ENCODE measurements at regions not wholly inside any gene's neighbourhood (a gene's known extent, or its start where the extent isn't known, plus 50 kb on each side); places are given as distances from the start of the nearest gene placed in this dataset.

GRCh38 chr10:62990126-62990525 lies 143.0 kb upstream of the NRBF2 start:
- no peak for TF ChIP-seq EGR1 (IDR thresholded peaks at IDR 0.05; ENCODE audit: borderline replicate concordance in 1 of 2, low read depth in 2 of 2, low read length in 2 of 2)
- no peak for TF ChIP-seq RFX5 (IDR thresholded peaks at IDR 0.05; ENCODE audit: low read depth, low read length)
- no peak for TF ChIP-seq YBX1 (IDR thresholded peaks at IDR 0.05)
- TF ChIP-seq ZZZ3 (IDR thresholded peaks at IDR 0.05; ENCODE audit: control insufficient read depth, insufficient read length, low read depth): no peak
- TF ChIP-seq POLR2AphosphoS5 (IDR thresholded peaks at IDR 0.05; ENCODE audit: low read length): no peak
- TF ChIP-seq, protein P1, sequence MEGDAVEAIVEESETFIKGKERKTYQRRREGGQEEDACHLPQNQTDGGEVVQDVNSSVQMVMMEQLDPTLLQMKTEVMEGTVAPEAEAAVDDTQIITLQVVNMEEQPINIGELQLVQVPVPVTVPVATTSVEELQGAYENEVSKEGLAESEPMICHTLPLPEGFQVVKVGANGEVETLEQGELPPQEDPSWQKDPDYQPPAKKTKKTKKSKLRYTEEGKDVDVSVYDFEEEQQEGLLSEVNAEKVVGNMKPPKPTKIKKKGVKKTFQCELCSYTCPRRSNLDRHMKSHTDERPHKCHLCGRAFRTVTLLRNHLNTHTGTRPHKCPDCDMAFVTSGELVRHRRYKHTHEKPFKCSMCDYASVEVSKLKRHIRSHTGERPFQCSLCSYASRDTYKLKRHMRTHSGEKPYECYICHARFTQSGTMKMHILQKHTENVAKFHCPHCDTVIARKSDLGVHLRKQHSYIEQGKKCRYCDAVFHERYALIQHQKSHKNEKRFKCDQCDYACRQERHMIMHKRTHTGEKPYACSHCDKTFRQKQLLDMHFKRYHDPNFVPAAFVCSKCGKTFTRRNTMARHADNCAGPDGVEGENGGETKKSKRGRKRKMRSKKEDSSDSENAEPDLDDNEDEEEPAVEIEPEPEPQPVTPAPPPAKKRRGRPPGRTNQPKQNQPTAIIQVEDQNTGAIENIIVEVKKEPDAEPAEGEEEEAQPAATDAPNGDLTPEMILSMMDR (IDR thresholded peaks at IDR 0.05 in 2 of 3, conservative IDR thresholded peaks at IDR 0.05 in 1 of 3; ENCODE audit: control insufficient read depth in 2 of 3, extremely low read depth in 1 of 3, insufficient read depth in 1 of 3, low read depth in 3 of 3, low read length in 3 of 3): no peak
- TF ChIP-seq JUND (IDR thresholded peaks at IDR 0.05; ENCODE audit: low read depth, low read length): no peak
- TF ChIP-seq TAF1 (IDR thresholded peaks at IDR 0.05; ENCODE audit: borderline replicate concordance, low read depth, low read length): no peak
- TF ChIP-seq SMC3 (IDR thresholded peaks at IDR 0.05; ENCODE audit: borderline replicate concordance, low read length): no peak
